ENCODE measurements at regions not wholly inside any gene's neighbourhood (a gene's known extent, or its start where the extent isn't known, plus 50 kb on each side); places are given as distances from the start of the nearest gene placed in this dataset.
A peak's percentile ranks its signal among the peaks of the same experiment; 100 is the strongest.
"Not testable (repeated sequence)": the region's sequence is repeated elsewhere in the genome, so short reads cannot be mapped to it uniquely, and the experiment has no call there.

- ATAC-seq (ENCODE audit: low FRiP score in 2 of 2); H3K27me3 ChIP-seq; H3K27ac ChIP-seq; DNase-seq; H3K9me3 ChIP-seq; H3K36me3 ChIP-seq; H3K4me3 ChIP-seq; H3K4me1 ChIP-seq: not testable (repeated sequence)
- TF ChIP-seq, protein P1, sequence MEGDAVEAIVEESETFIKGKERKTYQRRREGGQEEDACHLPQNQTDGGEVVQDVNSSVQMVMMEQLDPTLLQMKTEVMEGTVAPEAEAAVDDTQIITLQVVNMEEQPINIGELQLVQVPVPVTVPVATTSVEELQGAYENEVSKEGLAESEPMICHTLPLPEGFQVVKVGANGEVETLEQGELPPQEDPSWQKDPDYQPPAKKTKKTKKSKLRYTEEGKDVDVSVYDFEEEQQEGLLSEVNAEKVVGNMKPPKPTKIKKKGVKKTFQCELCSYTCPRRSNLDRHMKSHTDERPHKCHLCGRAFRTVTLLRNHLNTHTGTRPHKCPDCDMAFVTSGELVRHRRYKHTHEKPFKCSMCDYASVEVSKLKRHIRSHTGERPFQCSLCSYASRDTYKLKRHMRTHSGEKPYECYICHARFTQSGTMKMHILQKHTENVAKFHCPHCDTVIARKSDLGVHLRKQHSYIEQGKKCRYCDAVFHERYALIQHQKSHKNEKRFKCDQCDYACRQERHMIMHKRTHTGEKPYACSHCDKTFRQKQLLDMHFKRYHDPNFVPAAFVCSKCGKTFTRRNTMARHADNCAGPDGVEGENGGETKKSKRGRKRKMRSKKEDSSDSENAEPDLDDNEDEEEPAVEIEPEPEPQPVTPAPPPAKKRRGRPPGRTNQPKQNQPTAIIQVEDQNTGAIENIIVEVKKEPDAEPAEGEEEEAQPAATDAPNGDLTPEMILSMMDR (IDR thresholded peaks at IDR 0.05), result peak in 1 of 6 experiments; percentile 3
- 79% methylated on average over 6 of the region's 6 CpGs for WGBS, 2 donors
Measured at GRCh38 chr4:8941492-8941805, 69.8 kb upstream of the HMX1 start.

GRCh38 chr4:8940792-8941491 lies 69.3 kb upstream of the HMX1 start:
- no peak for ATAC-seq (ENCODE audit: low FRiP score in 2 of 2)
- no peak overlapping the region for H3K4me3 ChIP-seq
- H3K27me3 ChIP-seq, result no peaks in the 10 kb centered on the region
- H3K27ac ChIP-seq, result no peak overlapping the region
- H3K36me3 ChIP-seq, result no peaks in the 10 kb centered on the region
- no peak for DNase-seq
- H3K9me3 ChIP-seq, result no peaks in the 10 kb centered on the region
- TF ChIP-seq, protein P1 (IDR thresholded peaks at IDR 0.05), result peak in 1 of 6 experiments; percentile 15
- no peak for TF ChIP-seq POLR2A (IDR thresholded peaks at IDR 0.05)
- TF ChIP-seq POLR2AphosphoS5 (IDR thresholded peaks at IDR 0.05), result no peak
- 52 to 61% methylated on average over 14 to 21 of the region's 21 CpGs for WGBS, 2 donors
- H3K4me1 ChIP-seq, result no peaks in the 10 kb centered on the region

DNA sequence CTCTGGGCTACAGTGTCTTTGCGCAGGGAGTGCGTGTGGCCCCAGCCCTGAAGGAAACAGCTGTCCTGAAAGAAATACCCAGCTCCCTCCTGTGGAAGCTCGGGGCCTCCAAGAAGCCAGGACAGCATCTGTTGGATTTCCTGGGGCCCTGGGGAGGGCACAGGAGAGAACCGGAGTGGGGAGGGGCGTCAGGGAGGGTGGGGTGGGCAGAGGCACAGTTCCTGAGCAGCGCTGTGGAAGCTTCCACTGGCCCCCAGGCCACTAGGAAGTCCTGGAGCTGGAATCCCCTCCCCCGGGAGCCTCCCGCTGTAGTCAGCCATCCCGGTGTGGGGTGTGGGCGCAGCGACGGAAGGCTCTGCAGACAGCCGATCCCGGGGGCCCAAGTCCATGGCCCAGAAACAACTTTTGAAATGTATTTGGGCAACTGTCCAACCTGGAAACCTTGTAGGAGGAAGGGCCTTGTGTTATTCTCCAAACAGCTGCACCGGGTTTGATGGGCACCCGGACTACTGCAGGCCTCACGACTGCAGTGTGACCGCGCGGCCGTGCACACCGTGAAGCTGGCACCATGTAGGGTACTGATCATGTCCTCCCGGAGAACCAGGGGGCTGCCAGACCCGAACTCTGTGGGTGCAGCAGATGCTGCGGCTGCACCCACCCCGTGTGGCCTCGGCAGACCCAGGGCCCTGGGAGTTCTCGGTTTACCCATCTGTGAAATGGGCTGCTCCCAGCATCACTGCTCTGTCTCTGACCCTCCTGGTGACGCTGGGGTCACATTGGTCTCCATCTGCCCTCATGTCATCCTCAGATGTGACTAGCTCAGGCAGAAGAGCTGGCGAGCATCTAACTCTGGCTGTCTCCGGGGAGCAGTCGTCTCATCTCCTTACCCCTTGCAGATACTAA lies 68.5 kb upstream of the HMX1 start:
- Histone ChIP-seq H3K27me3 (no peaks in the 10 kb centered on the region), H3K4me1 (no peaks in the 10 kb centered on the region), H3K27ac (no peak overlapping the region), H3K9me3 (no peaks in the 10 kb centered on the region), H3K4me3 (no peak overlapping the region), H3K36me3 (no peaks in the 10 kb centered on the region)
- WGBS, 2 donors, result 9 to 39% methylated on average over 9 to 28 of the region's 32 CpGs
- DNase-seq (no peak), ATAC-seq (ENCODE audit: low FRiP score in 2 of 2) (peak; percentile 19 to 37)
- TF ChIP-seq POLR2AphosphoS5 (IDR thresholded peaks at IDR 0.05), result no peak
- no peak for TF ChIP-seq EP300 (IDR thresholded peaks at IDR 0.05)
- TF ChIP-seq, protein P1 (IDR thresholded peaks at IDR 0.05), result no peak
- no peak for TF ChIP-seq POLR2A (IDR thresholded peaks at IDR 0.05)

DNA sequence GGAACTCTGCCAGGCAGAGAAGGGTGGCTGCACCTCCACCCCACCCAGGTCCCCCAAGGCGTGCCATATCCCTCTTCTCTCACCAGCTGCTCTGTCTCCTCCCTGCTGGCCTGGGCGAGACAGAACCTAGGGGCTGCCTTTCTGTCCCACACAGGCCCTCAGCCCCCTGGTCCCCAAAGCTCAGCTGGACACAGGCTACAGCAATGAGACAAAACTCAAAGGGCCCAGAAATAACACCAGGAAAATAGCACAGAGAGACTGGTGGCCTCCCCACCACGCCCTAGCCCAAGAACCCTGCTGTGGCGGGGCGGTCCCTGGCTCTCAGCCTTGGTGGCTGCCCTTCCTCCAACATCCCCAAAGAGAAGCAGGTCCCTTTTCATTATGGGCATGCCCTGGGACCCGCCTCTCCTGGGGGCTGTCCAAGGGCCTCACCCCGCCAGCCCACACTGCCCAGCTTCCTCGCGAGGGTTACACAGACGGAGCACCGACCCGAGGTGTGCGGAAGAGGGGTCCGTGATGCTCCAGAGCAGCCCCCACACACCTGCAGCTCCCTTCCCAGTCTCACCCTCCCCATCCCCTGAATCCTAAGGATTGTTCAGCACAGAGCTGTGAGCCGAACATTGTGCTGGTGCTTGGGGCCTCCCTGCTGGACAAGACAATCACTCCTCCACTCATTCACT lies 67.7 kb upstream of the HMX1 start:
- 46 to 58% methylated on average over 4 to 15 of the region's 15 CpGs for WGBS, 2 donors
- no peak for TF ChIP-seq POLR2A (IDR thresholded peaks at IDR 0.05)
- no peak for TF ChIP-seq EP300 (IDR thresholded peaks at IDR 0.05)
- no peak for TF ChIP-seq POLR2AphosphoS5 (IDR thresholded peaks at IDR 0.05)
- TF ChIP-seq, protein P1 (IDR thresholded peaks at IDR 0.05), result no peak
- Histone ChIP-seq H3K9me3 (no peaks in the 10 kb centered on the region), H3K36me3 (no peaks in the 10 kb centered on the region), H3K27me3 (no peaks in the 10 kb centered on the region), H3K4me1 (no peaks in the 10 kb centered on the region), H3K4me3 (no peak overlapping the region), H3K27ac (no peak overlapping the region)
- ATAC-seq (ENCODE audit: low FRiP score in 2 of 2) (peak; percentile 28 to 75), DNase-seq (no peak)
